ENCODE measurements at regions not wholly inside any gene's neighbourhood (a gene's known extent, or its start where the extent isn't known, plus 50 kb on each side); places are given as distances from the start of the nearest gene placed in this dataset.
"Not testable (repeated sequence)": the region's sequence is repeated elsewhere in the genome, so short reads cannot be mapped to it uniquely, and the experiment has no call there.

DNA sequence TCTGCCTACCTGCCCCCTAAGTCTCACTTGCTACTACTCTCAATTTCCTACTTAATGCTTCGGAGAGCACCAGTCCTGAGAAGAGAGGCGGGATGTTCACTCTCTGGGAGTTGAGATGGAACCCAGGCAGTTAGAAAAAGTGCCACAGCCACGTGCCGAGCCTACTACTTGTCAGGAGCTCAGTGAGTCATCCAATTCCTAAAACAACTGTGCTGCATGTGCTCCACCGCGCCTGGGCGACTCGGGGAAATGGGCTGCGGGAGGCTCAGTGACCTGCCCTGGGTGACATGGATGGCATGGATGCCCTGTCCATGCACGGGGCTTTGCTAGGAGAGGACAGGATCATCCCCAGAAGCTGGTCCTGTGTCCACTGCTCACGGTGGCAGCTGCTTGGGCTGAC lies 2884.2 kb downstream of the RPIA start:
- not testable (repeated sequence) for H3K9ac ChIP-seq (ENCODE audit: low read length in 2 of 2); H3K4me3 ChIP-seq (ENCODE audit: low read length in 2 of 2); H3K4me1 ChIP-seq (ENCODE audit: control insufficient read depth, insufficient read depth, low read length); H3K27ac ChIP-seq (ENCODE audit: low read length); H3K36me3 ChIP-seq (ENCODE audit: control insufficient read depth in 2 of 2, insufficient read depth in 2 of 2, low read length in 2 of 2); H3K9me3 ChIP-seq (ENCODE audit: control insufficient read depth in 2 of 2, low read length in 2 of 2); H3K27me3 ChIP-seq (ENCODE audit: control insufficient read depth in 1 of 2, insufficient read depth in 2 of 2, low read length in 2 of 2)

DNA sequence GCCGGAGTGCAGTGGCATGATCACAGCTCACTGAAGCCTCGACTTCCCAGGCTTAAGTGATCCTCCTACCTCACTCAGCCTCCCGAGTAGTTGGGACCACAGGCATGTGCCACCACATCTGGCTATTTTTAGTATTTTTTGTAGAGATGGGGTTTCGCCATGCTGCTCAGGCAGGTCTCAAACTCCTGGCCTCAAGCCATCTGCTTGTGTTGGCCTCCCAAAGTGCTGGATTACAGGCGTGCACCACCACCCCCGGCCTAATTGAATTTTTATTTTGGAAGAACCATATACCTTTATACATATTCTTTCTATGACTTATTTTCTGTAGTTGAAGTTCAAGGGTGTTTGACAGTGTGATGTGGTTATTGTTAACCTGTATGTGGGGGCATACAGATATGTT lies 2885.9 kb downstream of the RPIA start:
- H3K4me3 ChIP-seq (ENCODE audit: low read length in 2 of 2); H3K9ac ChIP-seq (ENCODE audit: low read length in 2 of 2); H3K4me1 ChIP-seq (ENCODE audit: control insufficient read depth, insufficient read depth, low read length); H3K27me3 ChIP-seq (ENCODE audit: control insufficient read depth in 1 of 2, insufficient read depth in 2 of 2, low read length in 2 of 2); H3K36me3 ChIP-seq (ENCODE audit: control insufficient read depth in 2 of 2, insufficient read depth in 2 of 2, low read length in 2 of 2); H3K9me3 ChIP-seq (ENCODE audit: control insufficient read depth in 2 of 2, low read length in 2 of 2); H3K27ac ChIP-seq (ENCODE audit: low read length): not testable (repeated sequence)

DNA sequence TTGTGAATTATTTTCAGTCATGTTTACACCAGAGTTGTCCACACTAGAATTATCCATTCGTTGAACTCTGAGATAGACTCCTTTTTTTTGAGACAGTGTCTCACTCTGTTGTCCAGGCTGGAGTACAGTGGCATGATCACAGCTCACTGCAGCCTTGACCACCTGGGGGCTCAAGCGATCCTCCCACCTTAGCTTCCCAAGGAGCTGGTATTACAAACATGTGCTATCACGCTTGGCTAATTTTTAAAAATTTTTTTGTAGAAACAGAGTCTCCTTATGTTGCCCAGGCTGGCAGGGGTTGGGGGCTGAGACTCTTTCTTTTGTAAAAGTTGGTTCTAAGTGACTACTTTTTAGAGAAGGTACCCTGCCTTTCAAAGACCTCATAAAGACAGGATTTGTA lies 2887.2 kb downstream of the RPIA start:
- H3K9ac ChIP-seq (ENCODE audit: low read length in 2 of 2); H3K4me3 ChIP-seq (ENCODE audit: low read length in 2 of 2); H3K9me3 ChIP-seq (ENCODE audit: control insufficient read depth in 2 of 2, low read length in 2 of 2); H3K36me3 ChIP-seq (ENCODE audit: control insufficient read depth in 2 of 2, insufficient read depth in 2 of 2, low read length in 2 of 2); H3K27ac ChIP-seq (ENCODE audit: low read length); H3K27me3 ChIP-seq (ENCODE audit: control insufficient read depth in 1 of 2, insufficient read depth in 2 of 2, low read length in 2 of 2); H3K4me1 ChIP-seq (ENCODE audit: control insufficient read depth, insufficient read depth, low read length): not testable (repeated sequence)

- H3K4me1 ChIP-seq (ENCODE audit: control insufficient read depth, insufficient read depth, low read length); H3K27me3 ChIP-seq (ENCODE audit: control insufficient read depth in 1 of 2, insufficient read depth in 2 of 2, low read length in 2 of 2); H3K36me3 ChIP-seq (ENCODE audit: control insufficient read depth in 2 of 2, insufficient read depth in 2 of 2, low read length in 2 of 2); H3K27ac ChIP-seq (ENCODE audit: low read length); H3K4me3 ChIP-seq (ENCODE audit: low read length in 2 of 2); H3K9ac ChIP-seq (ENCODE audit: low read length in 2 of 2): not testable (repeated sequence)
- peaks cover 0 to 10% of the 10 kb centered on the region in 2 donors for H3K9me3 ChIP-seq (ENCODE audit: control insufficient read depth in 2 of 2, low read length in 2 of 2)
These were observed 2888.1 kb downstream of the RPIA start for GRCh38 chr2:91579555-91579954.

DNA sequence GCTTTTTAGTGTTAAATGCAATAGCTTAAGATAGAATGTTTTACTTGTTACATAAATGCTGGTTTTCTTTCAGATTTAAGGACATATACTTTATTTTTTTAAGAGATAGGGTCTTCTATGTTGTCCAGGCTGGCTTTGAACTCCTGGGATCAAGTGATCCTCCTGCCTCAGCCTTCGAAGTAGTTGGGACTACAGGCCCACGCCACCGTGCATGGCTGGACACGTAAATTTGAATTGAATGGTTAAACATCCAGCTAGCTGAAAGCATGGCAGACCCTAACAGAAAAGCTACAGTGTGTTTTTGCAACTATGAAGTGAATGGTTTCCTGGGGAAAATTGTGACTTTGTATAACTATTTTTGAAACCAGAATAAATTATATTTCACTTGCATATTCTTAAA lies 2888.6 kb downstream of the RPIA start:
- H3K27ac ChIP-seq (ENCODE audit: low read length); H3K9ac ChIP-seq (ENCODE audit: low read length in 2 of 2); H3K4me1 ChIP-seq (ENCODE audit: control insufficient read depth, insufficient read depth, low read length); H3K27me3 ChIP-seq (ENCODE audit: control insufficient read depth in 1 of 2, insufficient read depth in 2 of 2, low read length in 2 of 2); H3K4me3 ChIP-seq (ENCODE audit: low read length in 2 of 2); H3K36me3 ChIP-seq (ENCODE audit: control insufficient read depth in 2 of 2, insufficient read depth in 2 of 2, low read length in 2 of 2): not testable (repeated sequence)
- peaks cover 0 to 11% of the 10 kb centered on the region in 2 donors for H3K9me3 ChIP-seq (ENCODE audit: control insufficient read depth in 2 of 2, low read length in 2 of 2)

DNA sequence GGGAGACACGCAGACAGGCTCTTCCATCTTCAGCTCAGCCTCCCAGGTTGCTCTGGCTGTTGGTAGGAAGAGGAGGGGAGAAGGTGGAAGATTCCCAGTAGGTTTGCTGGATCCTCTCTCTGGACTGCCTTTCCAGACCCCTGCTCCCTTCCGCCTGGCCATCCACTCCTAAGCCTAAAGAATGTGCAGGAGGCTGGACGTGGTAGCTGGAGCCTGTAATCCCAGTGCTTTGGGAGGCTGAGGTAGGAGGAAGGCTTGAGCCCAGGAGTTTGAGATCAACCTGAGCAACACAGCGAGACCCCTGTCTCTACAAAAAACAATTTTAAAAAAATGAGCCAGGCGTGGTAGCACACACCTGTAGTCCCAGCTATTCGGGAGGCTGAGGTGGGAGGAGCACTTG lies 2895.6 kb downstream of the RPIA start:
- H3K27ac ChIP-seq (ENCODE audit: low read length); H3K36me3 ChIP-seq (ENCODE audit: control insufficient read depth in 2 of 2, insufficient read depth in 2 of 2, low read length in 2 of 2); H3K9ac ChIP-seq (ENCODE audit: low read length in 2 of 2); H3K4me3 ChIP-seq (ENCODE audit: low read length in 2 of 2); H3K4me1 ChIP-seq (ENCODE audit: control insufficient read depth, insufficient read depth, low read length): not testable (repeated sequence)
- H3K9me3 ChIP-seq (ENCODE audit: control insufficient read depth in 2 of 2, low read length in 2 of 2): peaks cover 0 to 11% of the 10 kb centered on the region in 2 donors
- peaks cover 0 to 12% of the 10 kb centered on the region in 2 donors for H3K27me3 ChIP-seq (ENCODE audit: control insufficient read depth in 1 of 2, insufficient read depth in 2 of 2, low read length in 2 of 2)

- Histone ChIP-seq H3K9me3 (ENCODE audit: control insufficient read depth in 2 of 2, low read length in 2 of 2) (peaks cover 0 to 11% of the 10 kb centered on the region in 2 donors), H3K27me3 (ENCODE audit: control insufficient read depth in 1 of 2, insufficient read depth in 2 of 2, low read length in 2 of 2) (peaks cover 0 to 12% of the 10 kb centered on the region in 2 donors)
- not testable (repeated sequence) for H3K4me3 ChIP-seq (ENCODE audit: low read length in 2 of 2); H3K9ac ChIP-seq (ENCODE audit: low read length in 2 of 2); H3K4me1 ChIP-seq (ENCODE audit: control insufficient read depth, insufficient read depth, low read length); H3K36me3 ChIP-seq (ENCODE audit: control insufficient read depth in 2 of 2, insufficient read depth in 2 of 2, low read length in 2 of 2); H3K27ac ChIP-seq (ENCODE audit: low read length)
These were observed 2896.5 kb downstream of the RPIA start for GRCh38 chr2:91587908-91588535.

- not testable (repeated sequence) for H3K4me3 ChIP-seq (ENCODE audit: low read length in 2 of 2); H3K36me3 ChIP-seq (ENCODE audit: control insufficient read depth in 2 of 2, insufficient read depth in 2 of 2, low read length in 2 of 2); H3K9me3 ChIP-seq (ENCODE audit: control insufficient read depth in 2 of 2, low read length in 2 of 2); H3K9ac ChIP-seq (ENCODE audit: low read length in 2 of 2); H3K27ac ChIP-seq (ENCODE audit: low read length); H3K4me1 ChIP-seq (ENCODE audit: control insufficient read depth, insufficient read depth, low read length)
- H3K27me3 ChIP-seq (ENCODE audit: control insufficient read depth in 1 of 2, insufficient read depth in 2 of 2, low read length in 2 of 2): peaks cover 0 to 14% of the 10 kb centered on the region in 2 donors
These were observed 2897.3 kb downstream of the RPIA start for GRCh38 chr2:91588782-91589223.

DNA sequence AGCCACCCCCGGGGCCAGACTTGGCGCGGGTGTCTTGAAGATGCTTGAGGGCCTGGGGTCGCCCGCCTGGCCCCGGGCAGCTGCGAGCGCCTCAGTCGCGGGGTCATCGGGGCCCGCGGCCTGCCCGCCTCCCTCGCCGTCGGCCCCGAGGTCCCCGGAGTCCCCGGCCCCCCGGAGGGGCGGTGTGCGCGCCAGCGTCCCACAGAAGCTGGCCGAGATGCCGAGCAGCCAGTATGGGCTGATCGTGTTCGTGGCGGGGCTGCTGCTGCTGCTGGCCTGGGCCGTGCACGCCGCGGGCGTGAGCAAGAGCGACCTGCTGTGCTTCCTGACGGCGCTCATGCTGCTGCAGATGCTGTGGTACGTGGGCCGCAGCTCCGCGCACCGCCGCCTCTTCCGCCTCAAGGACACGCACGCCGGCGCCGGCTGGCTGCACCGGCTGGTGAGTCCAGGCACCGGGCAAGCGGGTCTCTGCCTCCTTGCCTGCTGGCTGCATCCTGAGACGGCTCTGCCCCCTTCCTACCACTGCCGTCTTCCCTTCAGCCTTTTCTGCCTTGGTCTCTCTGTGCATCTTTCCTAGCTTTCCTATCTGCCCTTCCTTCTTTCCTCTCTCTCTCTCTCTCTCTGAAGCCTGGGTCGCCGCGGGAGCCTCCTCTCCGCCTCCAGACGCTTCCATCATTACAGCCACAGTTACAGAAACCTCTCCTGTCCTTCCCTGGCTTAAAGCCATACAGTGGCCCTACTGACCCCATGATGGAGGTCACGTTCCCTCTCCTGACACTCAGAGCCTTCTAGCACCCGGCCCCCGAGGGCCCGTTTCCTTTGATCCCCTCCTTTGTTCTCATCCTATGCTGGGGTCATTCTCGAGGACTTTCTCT lies 2898.2 kb downstream of the RPIA start:
- not testable (repeated sequence) for H3K4me3 ChIP-seq (ENCODE audit: low read length in 2 of 2)
- H3K27me3 ChIP-seq (ENCODE audit: control insufficient read depth in 1 of 2, insufficient read depth in 2 of 2, low read length in 2 of 2): peaks cover 0 to 14% of the 10 kb centered on the region in 2 donors

GRCh38 chr2:91590381-91590780 lies 2898.9 kb downstream of the RPIA start:
- peaks cover 0 to 14% of the 10 kb centered on the region in 2 donors for H3K27me3 ChIP-seq (ENCODE audit: control insufficient read depth in 1 of 2, insufficient read depth in 2 of 2, low read length in 2 of 2)
- H3K4me1 ChIP-seq (ENCODE audit: control insufficient read depth, insufficient read depth, low read length); H3K9me3 ChIP-seq (ENCODE audit: control insufficient read depth in 2 of 2, low read length in 2 of 2); H3K9ac ChIP-seq (ENCODE audit: low read length in 2 of 2); H3K27ac ChIP-seq (ENCODE audit: low read length); H3K36me3 ChIP-seq (ENCODE audit: control insufficient read depth in 2 of 2, insufficient read depth in 2 of 2, low read length in 2 of 2); H3K4me3 ChIP-seq (ENCODE audit: low read length in 2 of 2): not testable (repeated sequence)

More for the DNA sequence above, 2898.2 kb downstream of the RPIA start:
- H3K27ac ChIP-seq (ENCODE audit: low read length); H3K4me1 ChIP-seq (ENCODE audit: control insufficient read depth, insufficient read depth, low read length); H3K9ac ChIP-seq (ENCODE audit: low read length in 2 of 2); H3K36me3 ChIP-seq (ENCODE audit: control insufficient read depth in 2 of 2, insufficient read depth in 2 of 2, low read length in 2 of 2); H3K9me3 ChIP-seq (ENCODE audit: control insufficient read depth in 2 of 2, low read length in 2 of 2): not testable (repeated sequence)

DNA sequence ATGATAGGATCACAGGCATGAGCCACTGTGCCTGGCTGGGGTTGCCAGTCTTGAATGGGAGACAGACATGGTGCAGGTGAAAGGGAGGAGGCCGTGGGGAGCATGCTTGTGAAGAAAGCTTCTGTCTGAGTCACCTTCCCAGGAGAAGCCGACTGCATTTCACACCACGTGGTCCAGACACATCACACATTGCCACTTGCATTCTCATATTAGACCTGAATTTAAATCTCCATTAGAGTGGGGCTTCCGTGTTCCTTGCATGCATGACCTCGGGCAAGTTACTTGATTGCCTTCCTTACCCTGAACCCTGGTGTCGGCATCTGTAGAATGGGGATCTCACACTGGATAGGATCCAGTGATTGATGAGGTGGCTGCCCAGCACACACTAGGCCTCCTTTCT lies 2899.6 kb downstream of the RPIA start:
- H3K27me3 ChIP-seq (ENCODE audit: control insufficient read depth in 1 of 2, insufficient read depth in 2 of 2, low read length in 2 of 2): peaks cover 0 to 14% of the 10 kb centered on the region in 2 donors
- H3K27ac ChIP-seq (ENCODE audit: low read length): not testable (repeated sequence)

More for the DNA sequence above, 2899.6 kb downstream of the RPIA start:
- H3K9ac ChIP-seq (ENCODE audit: low read length in 2 of 2); H3K9me3 ChIP-seq (ENCODE audit: control insufficient read depth in 2 of 2, low read length in 2 of 2); H3K36me3 ChIP-seq (ENCODE audit: control insufficient read depth in 2 of 2, insufficient read depth in 2 of 2, low read length in 2 of 2); H3K4me1 ChIP-seq (ENCODE audit: control insufficient read depth, insufficient read depth, low read length); H3K4me3 ChIP-seq (ENCODE audit: low read length in 2 of 2): not testable (repeated sequence)

Measured in stomach smooth muscle (tissue), 2 donors.